Activated CD4-positive, CD25-positive, alpha-beta regulatory T cell treated with anti-CD3 and anti-CD28 coated beads, Interleukin-2, amount 50 U/mL, for 24 hours (primary cell): ENCODE measurements at regions not wholly inside any gene's neighbourhood (a gene's known extent, or its start where the extent isn't known, plus 50 kb on each side); places are given as distances from the start of the nearest gene placed in this dataset.

Experiments used
- ATAC-seq, 2 donors: fragments of 150-1000 bp; cut with Tn5 transposase; one replicate each; pipeline ENCODE4 v1.10.0; 2021; ENCODE audit warnings: mild to moderate bottlenecking in 1 of 2, moderate library complexity in 1 of 2

GRCh38 chr6:170483413-170483812 lies 69.7 kb downstream of the PSMB1 start:
- no peak for ATAC-seq

GRCh38 chr6:170480050-170480692 lies 72.9 kb downstream of the PSMB1 start:
- ATAC-seq, result no peak

DNA sequence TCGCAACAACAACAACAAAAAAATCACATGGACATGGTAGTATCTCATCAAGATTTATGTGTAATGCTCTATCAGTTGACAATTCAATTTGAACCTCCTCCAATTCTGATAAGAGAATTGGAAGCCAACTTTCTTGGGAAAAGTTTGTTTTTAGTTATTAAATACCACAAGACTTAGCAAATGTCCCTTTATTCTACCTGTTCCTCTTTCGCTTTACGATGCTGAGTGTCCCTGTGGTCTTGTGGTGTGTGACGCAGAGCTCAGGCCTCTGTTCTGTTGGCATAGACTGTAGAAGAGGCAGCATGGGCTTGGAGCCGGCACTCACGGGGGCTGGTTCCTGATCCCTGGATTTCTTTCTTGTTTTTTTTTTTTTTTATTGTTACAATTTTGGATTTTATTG lies 76.7 kb downstream of the PSMB1 start:
- ATAC-seq, result no peak

- no peak for ATAC-seq
Measured at GRCh38 chr6:170475118-170475517, 78.0 kb downstream of the PSMB1 start.

DNA sequence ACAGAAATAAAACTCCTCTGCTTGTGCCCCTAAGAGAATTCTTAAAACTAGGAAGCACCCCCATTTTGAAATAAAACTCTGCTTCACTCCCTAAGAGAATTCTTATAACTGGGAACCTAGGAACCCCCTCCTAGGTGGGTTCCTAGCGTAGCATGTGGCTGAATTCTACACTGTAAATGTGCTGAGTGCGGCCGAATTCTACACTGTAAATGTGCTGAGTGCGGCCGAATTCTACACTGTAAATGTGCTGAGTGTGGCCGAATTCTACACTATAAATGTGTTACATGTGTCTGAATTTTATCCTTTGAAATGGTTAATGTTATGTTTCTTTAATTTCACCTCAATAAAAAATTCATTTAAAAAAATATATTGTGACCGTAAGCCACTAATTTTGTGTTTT lies 79.3 kb downstream of the PSMB1 start:
- no peak for ATAC-seq

DNA sequence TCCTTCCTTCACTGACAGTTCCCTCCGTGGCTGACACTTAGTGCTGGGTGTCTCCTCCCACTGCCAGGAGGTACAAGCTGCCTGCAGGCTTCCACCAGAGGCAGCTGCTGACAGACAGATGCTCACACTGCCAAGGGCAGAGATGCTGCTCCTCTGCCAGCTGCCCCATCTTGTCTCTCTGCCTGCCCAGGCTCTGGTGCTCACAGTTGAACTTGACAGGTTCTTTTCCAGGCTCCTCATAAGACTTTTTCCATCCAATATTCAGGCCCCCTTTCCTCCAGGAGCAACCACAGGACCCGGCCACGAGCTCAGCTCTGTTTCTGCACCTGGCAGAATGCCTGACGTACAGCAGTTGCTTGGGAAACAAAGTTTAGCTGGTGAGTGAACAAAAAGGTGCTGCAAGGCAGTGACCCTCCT lies 79.8 kb downstream of the PSMB1 start:
- ATAC-seq, result no peak

GRCh38 chr6:170471491-170471890 lies 81.6 kb downstream of the PSMB1 start:
- ATAC-seq, result no peak

GRCh38 chr6:170470734-170471133 lies 82.4 kb downstream of the PSMB1 start:
- ATAC-seq, result no peak

DNA sequence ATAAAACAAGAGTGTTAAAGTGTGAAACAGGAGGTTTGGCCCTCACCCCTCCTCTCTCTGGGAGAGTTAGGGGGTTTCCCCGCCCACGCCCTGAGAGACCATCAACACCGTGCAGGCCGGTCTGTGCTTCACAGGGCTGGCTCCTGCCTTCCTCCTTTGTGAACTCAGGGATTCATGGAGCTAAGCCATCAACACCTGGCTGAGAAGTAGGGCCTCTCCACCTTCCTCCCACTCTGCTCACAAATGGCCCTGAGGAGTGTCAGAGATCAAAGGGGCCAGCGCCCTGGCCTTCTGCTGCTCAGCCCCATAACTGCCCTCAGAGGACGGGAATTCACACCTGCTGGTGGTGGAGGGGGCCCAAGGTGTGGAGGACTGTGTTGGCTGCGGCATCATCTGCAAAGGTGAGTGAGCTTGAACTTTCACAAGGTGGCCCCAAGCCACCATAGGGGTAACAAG lies 88.6 kb downstream of the PSMB1 start:
- no peak for ATAC-seq

DNA sequence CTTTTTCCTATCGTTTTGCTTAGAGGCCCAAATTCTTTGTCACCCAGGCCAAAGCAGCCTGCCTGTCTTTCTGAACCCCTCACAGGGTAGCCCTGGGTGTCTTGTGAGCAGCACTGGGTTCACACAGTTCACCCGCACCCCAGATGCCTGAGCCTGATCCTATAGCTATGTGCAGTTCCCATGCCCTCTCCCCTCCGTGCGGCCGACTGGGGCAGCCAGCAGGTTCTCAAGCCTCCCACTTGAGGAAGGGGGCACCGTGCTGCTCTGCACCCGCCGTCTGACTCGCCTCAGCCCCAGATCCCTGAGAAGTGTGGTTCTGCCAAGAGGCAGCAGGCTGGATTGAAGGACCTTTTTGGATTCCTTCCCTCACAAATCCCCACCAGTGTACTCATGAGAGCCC lies 89.0 kb downstream of the PSMB1 start:
- ATAC-seq, result no peak

GRCh38 chr6:170463101-170463721 lies 89.9 kb downstream of the PSMB1 start:
- ATAC-seq, result no peak

DNA sequence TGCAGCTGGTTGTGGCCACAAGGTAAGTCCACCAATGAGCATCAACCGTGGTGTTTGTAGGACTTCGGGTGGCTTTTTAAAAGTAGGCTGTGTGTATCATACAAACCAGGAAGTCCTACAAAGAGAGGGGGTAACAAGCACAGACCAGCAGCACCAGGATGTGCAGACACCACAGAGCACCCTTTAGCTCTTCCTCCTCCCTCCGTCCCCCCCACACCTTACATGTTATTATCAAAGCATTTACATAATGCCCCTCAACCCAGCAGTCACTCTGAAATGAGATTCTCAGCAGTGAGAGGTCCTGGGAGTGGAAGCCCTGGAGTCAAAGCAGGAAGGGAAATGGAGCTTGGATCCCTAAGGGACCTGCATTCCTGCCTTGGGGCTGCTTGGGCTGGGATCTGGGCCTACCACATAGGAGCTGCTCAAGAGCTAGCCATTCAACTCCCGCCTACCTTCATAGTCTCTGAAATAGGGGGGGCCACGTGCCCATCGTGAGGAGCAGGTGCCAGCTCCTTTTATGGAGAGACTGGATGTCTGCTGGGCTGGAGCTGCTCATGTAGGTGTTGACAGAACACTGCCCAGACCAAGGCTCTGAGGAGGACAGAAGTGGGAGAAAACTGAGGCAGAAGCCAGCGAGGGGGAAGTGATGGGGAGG lies 90.6 kb downstream of the PSMB1 start:
- ATAC-seq, result no peak

DNA sequence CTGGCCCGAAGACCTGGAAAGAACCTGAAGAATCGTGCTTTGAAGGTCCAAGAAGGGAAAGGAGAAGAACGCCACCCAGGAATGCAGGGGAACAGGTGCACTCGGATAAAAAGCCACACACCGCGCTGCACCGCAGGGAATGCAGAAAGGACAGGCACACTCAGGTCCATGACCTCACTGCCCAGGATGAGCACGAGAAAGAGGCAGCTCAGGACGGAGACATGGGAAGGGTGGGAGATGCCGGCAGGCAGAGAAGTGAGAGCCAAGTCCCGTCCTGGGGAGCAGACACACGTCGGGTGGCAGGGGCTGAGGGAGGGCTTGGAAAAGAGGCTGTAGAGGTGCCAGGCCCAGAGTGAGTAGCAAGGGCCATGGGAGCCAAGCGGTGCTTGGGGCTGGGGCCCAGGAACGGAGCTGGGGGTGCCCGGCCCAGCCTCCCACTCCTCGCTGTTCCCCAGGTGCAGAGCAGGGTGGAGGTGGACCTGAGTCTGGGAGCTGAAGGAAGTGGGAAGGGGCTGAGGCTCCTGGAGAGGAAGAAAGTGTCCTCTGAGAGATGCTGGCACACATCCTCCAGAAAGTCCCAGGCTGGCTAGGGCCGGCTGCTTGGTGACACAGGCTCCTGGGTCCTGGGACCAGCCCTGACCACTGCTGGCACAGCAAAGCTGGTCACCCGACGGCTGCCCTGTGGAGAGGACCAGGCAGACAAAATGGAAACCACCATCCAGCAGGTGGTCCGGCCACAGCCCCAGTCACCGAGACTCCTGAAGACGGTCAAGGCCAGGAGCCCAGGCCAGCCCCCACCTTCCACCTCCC lies 91.3 kb downstream of the PSMB1 start:
- no peak for ATAC-seq

- no peak for ATAC-seq
Measured at GRCh38 chr6:170461111-170461510, 92.0 kb downstream of the PSMB1 start.

DNA sequence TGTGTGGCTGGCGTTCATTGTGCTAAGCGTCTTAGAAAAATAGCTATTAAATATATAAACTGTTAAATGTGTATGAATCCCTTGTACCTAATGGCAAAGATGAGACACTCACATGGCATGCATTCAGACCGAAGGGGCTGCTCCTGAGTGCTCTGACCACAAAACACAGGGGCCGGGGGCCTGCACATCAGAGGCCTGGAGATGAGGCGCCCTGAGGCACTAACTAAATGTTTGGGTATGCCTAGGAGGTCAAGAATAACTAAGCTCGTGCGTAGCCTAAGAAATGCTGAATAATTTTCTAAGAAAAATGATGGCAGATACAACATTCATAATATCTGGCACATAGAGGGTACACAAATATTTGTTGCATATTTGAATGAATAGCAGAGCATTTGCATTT lies 92.5 kb downstream of the PSMB1 start:
- ATAC-seq, result no peak

DNA sequence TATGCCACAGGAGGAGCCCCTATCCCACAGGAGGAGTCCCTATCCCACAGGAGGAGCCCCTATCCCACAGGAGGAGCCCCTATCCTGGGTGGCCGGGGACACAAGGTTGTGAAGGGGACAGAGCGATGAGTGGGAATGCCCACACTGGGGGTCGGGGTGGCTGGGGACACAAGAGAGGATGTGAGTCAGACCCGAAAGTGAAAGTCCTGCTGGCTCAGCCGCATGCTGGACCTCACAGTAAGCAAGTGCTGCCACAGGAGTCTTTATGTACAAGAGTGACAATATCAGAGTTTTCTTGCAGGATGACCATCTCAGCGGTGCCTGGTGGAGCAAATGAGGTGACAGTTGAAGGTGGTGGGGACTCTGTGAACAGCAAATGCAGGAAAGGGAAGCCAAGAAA lies 93.7 kb downstream of the PSMB1 start:
- ATAC-seq, result peak; percentile 55 to 63

DNA sequence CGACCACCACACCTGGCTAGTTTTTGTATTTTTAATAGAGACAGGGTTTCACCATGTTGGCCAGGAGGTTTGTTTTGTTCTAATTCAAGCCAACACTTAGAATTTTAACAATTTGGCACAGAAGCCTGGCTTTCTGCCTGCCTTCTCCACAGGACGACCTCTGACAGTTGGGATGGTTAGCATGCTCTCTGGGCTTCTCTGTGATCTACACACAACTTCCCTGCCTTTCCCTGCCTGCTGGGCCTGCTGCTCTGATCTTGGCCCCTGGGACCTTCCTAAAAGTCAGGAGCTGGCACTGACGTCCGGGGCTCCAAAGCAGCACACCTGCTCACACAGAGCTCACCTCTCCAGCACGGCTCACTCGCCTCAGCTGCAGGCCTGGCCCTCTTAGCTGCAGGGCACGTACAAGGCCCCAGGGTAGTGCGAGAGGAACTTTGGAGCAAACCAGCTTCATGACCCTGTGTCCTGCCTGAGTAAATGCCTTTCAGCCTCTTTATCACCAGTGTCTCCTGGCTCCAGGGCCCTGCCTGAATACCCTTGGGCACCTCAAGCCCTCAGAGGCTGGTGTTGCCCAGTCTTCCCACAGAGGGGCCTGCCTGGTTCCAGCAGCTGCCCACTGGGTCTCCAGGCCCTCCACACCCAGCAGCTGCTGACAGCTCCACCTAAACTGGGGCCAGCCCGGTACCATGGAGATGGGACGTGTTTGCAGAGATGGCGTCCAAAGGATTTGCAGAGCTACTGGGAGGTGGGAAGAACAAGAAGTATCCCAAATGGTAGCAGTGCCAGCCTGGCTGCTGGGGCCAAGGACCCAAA lies 96.0 kb downstream of the PSMB1 start:
- no peak for ATAC-seq
